ENCODE measurements at regions not wholly inside any gene's neighbourhood (a gene's known extent, or its start where the extent isn't known, plus 50 kb on each side); places are given as distances from the start of the nearest gene placed in this dataset.

DNA sequence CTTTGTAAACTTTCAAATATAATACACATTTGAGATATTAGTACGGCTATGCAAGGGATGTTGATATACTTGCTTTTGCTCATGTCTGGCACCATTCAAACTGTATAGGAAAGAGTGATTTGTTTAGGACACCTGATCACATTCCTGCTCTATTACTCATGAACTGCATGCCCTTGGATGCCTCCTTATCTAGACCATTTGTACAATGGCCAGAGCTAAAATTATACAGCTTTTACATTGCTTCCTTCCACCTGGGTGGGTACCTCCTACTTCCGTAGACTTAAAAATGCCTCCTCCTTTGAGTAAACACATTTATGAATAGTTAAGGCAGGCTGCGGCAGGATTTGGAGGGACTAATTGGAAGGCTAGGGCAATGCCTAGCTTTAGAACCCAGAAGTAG, 85.4 kb upstream of the PBX1 start:
- no peaks in the 10 kb centered on the region for H3K27me3 ChIP-seq (ENCODE audit: insufficient read depth, low read length)
- TF ChIP-seq EZH2 (IDR thresholded peaks at IDR 0.05; ENCODE audit: insufficient read depth, low read length) = no peak
- TF ChIP-seq, protein P1, sequence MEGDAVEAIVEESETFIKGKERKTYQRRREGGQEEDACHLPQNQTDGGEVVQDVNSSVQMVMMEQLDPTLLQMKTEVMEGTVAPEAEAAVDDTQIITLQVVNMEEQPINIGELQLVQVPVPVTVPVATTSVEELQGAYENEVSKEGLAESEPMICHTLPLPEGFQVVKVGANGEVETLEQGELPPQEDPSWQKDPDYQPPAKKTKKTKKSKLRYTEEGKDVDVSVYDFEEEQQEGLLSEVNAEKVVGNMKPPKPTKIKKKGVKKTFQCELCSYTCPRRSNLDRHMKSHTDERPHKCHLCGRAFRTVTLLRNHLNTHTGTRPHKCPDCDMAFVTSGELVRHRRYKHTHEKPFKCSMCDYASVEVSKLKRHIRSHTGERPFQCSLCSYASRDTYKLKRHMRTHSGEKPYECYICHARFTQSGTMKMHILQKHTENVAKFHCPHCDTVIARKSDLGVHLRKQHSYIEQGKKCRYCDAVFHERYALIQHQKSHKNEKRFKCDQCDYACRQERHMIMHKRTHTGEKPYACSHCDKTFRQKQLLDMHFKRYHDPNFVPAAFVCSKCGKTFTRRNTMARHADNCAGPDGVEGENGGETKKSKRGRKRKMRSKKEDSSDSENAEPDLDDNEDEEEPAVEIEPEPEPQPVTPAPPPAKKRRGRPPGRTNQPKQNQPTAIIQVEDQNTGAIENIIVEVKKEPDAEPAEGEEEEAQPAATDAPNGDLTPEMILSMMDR (IDR thresholded peaks at IDR 0.05; ENCODE audit: insufficient read depth, low read depth, low read length) = no peak
- Mint-ChIP-seq H3K36me3 (ENCODE audit: low read depth, unreplicated experiment) (no peaks in the 10 kb centered on the region), H3K4me1 (ENCODE audit: low read depth, unreplicated experiment) (peaks cover 8% of the 10 kb centered on the region), H3K27me3 (ENCODE audit: low read depth, unreplicated experiment) (no peaks in the 10 kb centered on the region), H3K27ac (ENCODE audit: unreplicated experiment) (no peak overlapping the region), H3K4me3 (ENCODE audit: unreplicated experiment) (no peak overlapping the region), H3K9me3 (ENCODE audit: unreplicated experiment) (no peaks in the 10 kb centered on the region)
- no peak overlapping the region for H3K4me2 ChIP-seq (ENCODE audit: low read length)
- H3K27ac ChIP-seq (ENCODE audit: low read depth, low read length) = no peak overlapping the region
- H3K9ac ChIP-seq (ENCODE audit: low read length) = no peak overlapping the region
- no peaks in the 10 kb centered on the region for H4K20me1 ChIP-seq (ENCODE audit: insufficient read depth, low read length)
- H2AFZ ChIP-seq (ENCODE audit: low read depth, low read length) = no peak overlapping the region
- no peak overlapping the region for H3K4me3 ChIP-seq (ENCODE audit: insufficient read depth, low read depth, low read length)
- H3K79me2 ChIP-seq (ENCODE audit: insufficient read depth, low read length) = no peaks in the 10 kb centered on the region
- FAIRE-seq = no peak
- no peaks in the 10 kb centered on the region for H3K4me1 ChIP-seq (ENCODE audit: insufficient read depth, low read length)
- H3K9me3 ChIP-seq (ENCODE audit: insufficient read depth, low read depth, low read length) = no peaks in the 10 kb centered on the region
- DNase-seq (ENCODE audit: low read depth) = no peak
- no peaks in the 10 kb centered on the region for H3K36me3 ChIP-seq (ENCODE audit: insufficient read depth, low read length)

GRCh38 chr1:164475834-164476233, 83.2 kb upstream of the PBX1 start:
- Histone ChIP-seq H3K36me3 (ENCODE audit: insufficient read depth, low read length) (no peaks in the 10 kb centered on the region), H3K79me2 (ENCODE audit: insufficient read depth, low read length) (no peaks in the 10 kb centered on the region), H3K4me3 (ENCODE audit: insufficient read depth, low read depth, low read length) (no peak overlapping the region), H4K20me1 (ENCODE audit: insufficient read depth, low read length) (no peaks in the 10 kb centered on the region), H3K9ac (ENCODE audit: low read length) (no peak overlapping the region), H3K27ac (ENCODE audit: low read depth, low read length) (no peak overlapping the region), H3K4me2 (ENCODE audit: low read length) (no peak overlapping the region), H3K27me3 (ENCODE audit: insufficient read depth, low read length) (no peaks in the 10 kb centered on the region), H3K9me3 (ENCODE audit: insufficient read depth, low read depth, low read length) (no peaks in the 10 kb centered on the region), H2AFZ (ENCODE audit: low read depth, low read length) (no peak overlapping the region), H3K4me1 (ENCODE audit: insufficient read depth, low read length) (no peaks in the 10 kb centered on the region)
- H3K9me3 Mint-ChIP-seq (ENCODE audit: unreplicated experiment) = no peaks in the 10 kb centered on the region
- no peak overlapping the region for H3K4me3 Mint-ChIP-seq (ENCODE audit: unreplicated experiment)
- H3K36me3 Mint-ChIP-seq (ENCODE audit: low read depth, unreplicated experiment) = no peaks in the 10 kb centered on the region
- no peak overlapping the region for H3K27ac Mint-ChIP-seq (ENCODE audit: unreplicated experiment)
- DNase-seq (ENCODE audit: low read depth) = no peak
- H3K4me1 Mint-ChIP-seq (ENCODE audit: low read depth, unreplicated experiment) = peaks cover 4% of the 10 kb centered on the region
- H3K27me3 Mint-ChIP-seq (ENCODE audit: low read depth, unreplicated experiment) = no peaks in the 10 kb centered on the region
- TF ChIP-seq, protein P1 (IDR thresholded peaks at IDR 0.05; ENCODE audit: insufficient read depth, low read depth, low read length) = no peak
- no peak for TF ChIP-seq EZH2 (IDR thresholded peaks at IDR 0.05; ENCODE audit: insufficient read depth, low read length)
- no peak for FAIRE-seq

GRCh38 chr1:164477343-164477742, 81.6 kb upstream of the PBX1 start:
- no peak overlapping the region for H3K9ac ChIP-seq (ENCODE audit: low read length)
- H3K4me3 Mint-ChIP-seq (ENCODE audit: unreplicated experiment) = no peak overlapping the region

More at GRCh38 chr1:164477343-164477742, 81.6 kb upstream of the PBX1 start:
- H3K9me3 ChIP-seq (ENCODE audit: insufficient read depth, low read depth, low read length) = no peaks in the 10 kb centered on the region
- H3K4me3 ChIP-seq (ENCODE audit: insufficient read depth, low read depth, low read length) = no peak overlapping the region
- no peaks in the 10 kb centered on the region for H3K9me3 Mint-ChIP-seq (ENCODE audit: unreplicated experiment)
- no peaks in the 10 kb centered on the region for H3K36me3 Mint-ChIP-seq (ENCODE audit: low read depth, unreplicated experiment)
- no peaks in the 10 kb centered on the region for H3K27me3 ChIP-seq (ENCODE audit: insufficient read depth, low read length)
- H3K4me1 ChIP-seq (ENCODE audit: insufficient read depth, low read length) = no peaks in the 10 kb centered on the region
- H3K27ac ChIP-seq (ENCODE audit: low read depth, low read length) = no peak overlapping the region
- no peaks in the 10 kb centered on the region for H3K4me1 Mint-ChIP-seq (ENCODE audit: low read depth, unreplicated experiment)
- no peak overlapping the region for H3K27ac Mint-ChIP-seq (ENCODE audit: unreplicated experiment)
- no peak for TF ChIP-seq EZH2 (IDR thresholded peaks at IDR 0.05; ENCODE audit: insufficient read depth, low read length)
- no peaks in the 10 kb centered on the region for H4K20me1 ChIP-seq (ENCODE audit: insufficient read depth, low read length)
- H2AFZ ChIP-seq (ENCODE audit: low read depth, low read length) = no peak overlapping the region
- FAIRE-seq = no peak
- no peaks in the 10 kb centered on the region for H3K27me3 Mint-ChIP-seq (ENCODE audit: low read depth, unreplicated experiment)
- no peaks in the 10 kb centered on the region for H3K36me3 ChIP-seq (ENCODE audit: insufficient read depth, low read length)
- H3K79me2 ChIP-seq (ENCODE audit: insufficient read depth, low read length) = no peaks in the 10 kb centered on the region
- no peak overlapping the region for H3K4me2 ChIP-seq (ENCODE audit: low read length)
- no peak for DNase-seq (ENCODE audit: low read depth)

Data from astrocyte (in vitro differentiated cells and primary cell).